Endothelial cell of umbilical vein (primary cell): ENCODE measurements at regions not wholly inside any gene's neighbourhood (a gene's known extent, or its start where the extent isn't known, plus 50 kb on each side); places are given as distances from the start of the nearest gene placed in this dataset.

Experiments used
- BruUV-seq: library from RNA; stranded (reverse); fragments of 400-500 nt; replicated peaks from 2 replicates; lab custom pipeline; 2021; lab: Mats Ljungman, UMichigan
- CTCF ChIA-PET: fragments of 300-600, 350-600 bp; sonication (Branson Sonifier 250); formaldehyde crosslinking; loops from one replicate; lab custom pipeline; 2021; ENCODE audit warnings: antibody characterized with exemption, inconsistent platforms; lab: Charles Lee
- POLR2A ChIA-PET: fragments of 300-600, 350-600 bp; sonication (Branson Sonifier 250); formaldehyde crosslinking; loops from one replicate; lab custom pipeline; 2021; ENCODE audit warnings: antibody characterized with exemption, inconsistent platforms; lab: Charles Lee
- DNase-seq: peaks from one replicate; pipeline ENCODE4 v3.0.0-alpha.2; 2011; ENCODE audit warnings: low read depth, low spot score
- FAIRE-seq: peaks from 2 replicates; lab custom pipeline; 2011; peaks lifted over from hg19 to GRCh38; lab: Jason Lieb, UNC
- H2AFZ ChIP-seq: 2 replicates; pipeline ENCODE4 v1.6.0; 2012; ENCODE audit warnings: low read depth, low read length, control low read depth, inconsistent platforms
- H3K27ac ChIP-seq: 2 replicates; pipeline ENCODE4 v1.5.1; 2011; ENCODE audit warnings: low read depth, mild to moderate bottlenecking, control low read depth, low read length, moderate library complexity; ENCODE audit not compliant: insufficient read depth
- H3K27me3 ChIP-seq, 2 experiments: 2 replicates each; pipeline versions ENCODE4 v1.6.0 to v1.6.1; 2011; ENCODE audit warnings: low read length in 2 of 2, mixed read lengths in 1 of 2; ENCODE audit not compliant: control insufficient read depth in 2 of 2, insufficient read depth in 2 of 2
- H3K36me3 ChIP-seq, 2 experiments: 2 replicates in 1 of 2; 3 replicates in 1 of 2; pipeline ENCODE4 v1.5.1; 2011; ENCODE audit warnings: low read length in 2 of 2, mild to moderate bottlenecking in 1 of 2, moderate library complexity in 1 of 2; ENCODE audit not compliant: control insufficient read depth in 2 of 2, insufficient read depth in 2 of 2; ENCODE audit errors: extremely low read depth in 1 of 2
- H3K4me1 ChIP-seq: 3 replicates; pipeline ENCODE4 v1.5.1; 2011; ENCODE audit warnings: mild to moderate bottlenecking, low read length; ENCODE audit not compliant: control insufficient read depth, insufficient read depth; ENCODE audit errors: extremely low read depth
- H3K4me2 ChIP-seq: 2 replicates; pipeline ENCODE4 v1.6.1; 2011; ENCODE audit warnings: low read length, control low read depth, mixed read lengths; ENCODE audit not compliant: insufficient read depth
- H3K4me3 ChIP-seq, 3 experiments: fragments of 200-600 bp in 1 of 3; sonication (generic), shearing (Covaris generic) in 1 of 3; replicated peaks in 1 of 3; 2 replicates each; pipeline ENCODE4 v1.5.1; 2011 to 2016; ENCODE audit warnings: control low read depth in 3 of 3, low read length in 3 of 3, mild to moderate bottlenecking in 2 of 3, inconsistent platforms in 1 of 3, low read depth in 1 of 3, moderate library complexity in 1 of 3; ENCODE audit not compliant: insufficient read depth in 1 of 3
- H3K79me2 ChIP-seq: 2 replicates; pipeline ENCODE4 v1.6.0; 2012; ENCODE audit warnings: low read length, inconsistent platforms; ENCODE audit not compliant: control insufficient read depth, insufficient read depth
- H3K9ac ChIP-seq: replicated peaks from 2 replicates; pipeline ENCODE3; 2011; ENCODE audit warnings: low read length, control low read depth; ENCODE audit not compliant: insufficient read depth; ENCODE audit errors: extremely low read depth
- H3K9me1 ChIP-seq: replicated peaks from 3 replicates; pipeline ENCODE4 v1.6.0; 2011; ENCODE audit warnings: mild to moderate bottlenecking, low read length; ENCODE audit not compliant: control insufficient read depth, insufficient read depth; ENCODE audit errors: extremely low read depth
- H3K9me3 ChIP-seq: replicated peaks from 2 replicates; pipeline ENCODE4 v1.5.1; 2012; ENCODE audit warnings: low read length, inconsistent platforms; ENCODE audit not compliant: control insufficient read depth, insufficient read depth
- H4K20me1 ChIP-seq: replicated peaks from 2 replicates; pipeline ENCODE3; 2011; ENCODE audit warnings: mild to moderate bottlenecking, low read length; ENCODE audit not compliant: control insufficient read depth, insufficient read depth; ENCODE audit errors: extremely low read depth
- EZH2 ChIP-seq: IDR thresholded peaks from 2 replicates; pipeline ENCODE4 v1.6.1; 2012; ENCODE audit warnings: borderline replicate concordance, low read depth, mild to moderate bottlenecking, moderate library complexity, low read length, inconsistent platforms; ENCODE audit not compliant: severe bottlenecking
- FOS ChIP-seq: IDR thresholded peaks from 2 replicates; pipeline ENCODE4 v1.6.1; 2011; ENCODE audit warnings: mild to moderate bottlenecking, low read length, moderate library complexity, borderline replicate concordance; ENCODE audit not compliant: insufficient read depth
- GATA2 ChIP-seq: IDR thresholded peaks from 2 replicates; pipeline ENCODE4 v1.7.0; 2011; ENCODE audit warnings: low read depth, mild to moderate bottlenecking, moderate library complexity, mixed read lengths, low read length; ENCODE audit not compliant: insufficient read length, insufficient read depth
- JUN ChIP-seq: IDR thresholded peaks from 2 replicates; pipeline ENCODE4 v1.6.1; 2011; ENCODE audit warnings: borderline replicate concordance, low read depth; ENCODE audit not compliant: insufficient read length, insufficient read depth
- MYC ChIP-seq: IDR thresholded peaks from one replicate; pipeline ENCODE4 v1.6.1; 2011; ENCODE audit warnings: mild to moderate bottlenecking, low read depth, low read length
- POLR2A ChIP-seq: IDR thresholded peaks from 2 replicates; pipeline ENCODE4 v1.6.1; 2012; ENCODE audit warnings: low read depth, mild to moderate bottlenecking, control low read depth, low read length
- POLR2AphosphoS5 ChIP-seq: IDR thresholded peaks from 2 replicates; pipeline ENCODE4 v1.6.1; 2012; ENCODE audit warnings: low read depth, mild to moderate bottlenecking, control low read depth, low read length, moderate library complexity; ENCODE audit not compliant: insufficient read depth
- dilution Hi-C: fragments of 300-500 bp; cut with MboI; formaldehyde crosslinking; loops from one replicate; pipeline ENCODE4 v1.15.0; 2019; ENCODE audit warnings: low sequenced_read_pairs; ENCODE audit not compliant: extremely low pct_ligation_motif_present
- intact Hi-C: fragments of 100-400 bp; cut with micrococcal nuclease; formaldehyde crosslinking; loops from one replicate; pipeline ENCODE4 v1.10.0; 2022
- TF ChIP-seq, protein P1 (sequence below), 2 donors: IDR thresholded peaks; 1 replicate in 1 of 2; 2 replicates in 1 of 2; pipeline ENCODE4 v1.5.1; 2011; ENCODE audit warnings: low read length in 2 of 2, mild to moderate bottlenecking in 2 of 2, moderate library complexity in 2 of 2, control low read depth in 1 of 2, inconsistent platforms in 1 of 2, low read depth in 1 of 2; ENCODE audit not compliant: insufficient read depth in 1 of 2; ENCODE audit errors: extremely low read depth in 1 of 2
- TF ChIP-seq, protein P2 (sequence below): IDR thresholded peaks from 2 replicates; pipeline ENCODE4 v1.6.1; 2011; ENCODE audit not compliant: insufficient read depth, insufficient read length

DNA sequence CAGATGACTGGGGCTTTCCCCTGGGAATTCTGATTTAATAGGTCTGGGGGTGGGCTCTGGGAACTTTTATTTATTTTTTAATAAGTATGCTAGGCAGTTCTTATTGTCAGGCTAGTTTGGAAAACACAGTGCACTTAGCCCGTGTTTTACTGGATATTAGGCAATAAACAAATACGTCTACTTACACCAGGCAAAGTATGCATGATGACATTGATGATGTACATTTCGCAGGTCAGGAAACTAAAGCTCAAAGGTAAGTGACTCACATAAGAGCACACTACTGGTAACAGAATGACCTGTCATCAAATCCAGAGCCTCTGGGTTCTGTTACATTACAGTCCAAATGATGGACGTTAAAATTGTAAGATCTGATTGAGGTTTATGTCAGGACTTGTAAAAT lies 144.4 kb upstream of the EXOC2 start:
- POLR2A ChIA-PET, result no interaction called here
- FAIRE-seq (no peak), DNase-seq (no peak)
- Histone ChIP-seq H3K9me1 (no peaks in the 10 kb centered on the region), H3K79me2 (no peaks in the 10 kb centered on the region), H4K20me1 (no peaks in the 10 kb centered on the region), H3K36me3 (no peaks in the 10 kb centered on the region), H3K4me2 (no peak overlapping the region), H3K27me3 (no peaks in the 10 kb centered on the region), H3K4me1 (no peaks in the 10 kb centered on the region), H3K9ac (no peak overlapping the region), H2AFZ (no peak overlapping the region), H3K9me3 (peaks cover 2% of the 10 kb centered on the region), H3K4me3 (no peak overlapping the region), H3K27ac (no peak overlapping the region)
- no TSS peak for BruUV-seq
- CTCF ChIA-PET, result no interaction called here
- intact Hi-C loops (no loop called here), dilution Hi-C loops (no loop called here)
- TF ChIP-seq, protein P1, sequence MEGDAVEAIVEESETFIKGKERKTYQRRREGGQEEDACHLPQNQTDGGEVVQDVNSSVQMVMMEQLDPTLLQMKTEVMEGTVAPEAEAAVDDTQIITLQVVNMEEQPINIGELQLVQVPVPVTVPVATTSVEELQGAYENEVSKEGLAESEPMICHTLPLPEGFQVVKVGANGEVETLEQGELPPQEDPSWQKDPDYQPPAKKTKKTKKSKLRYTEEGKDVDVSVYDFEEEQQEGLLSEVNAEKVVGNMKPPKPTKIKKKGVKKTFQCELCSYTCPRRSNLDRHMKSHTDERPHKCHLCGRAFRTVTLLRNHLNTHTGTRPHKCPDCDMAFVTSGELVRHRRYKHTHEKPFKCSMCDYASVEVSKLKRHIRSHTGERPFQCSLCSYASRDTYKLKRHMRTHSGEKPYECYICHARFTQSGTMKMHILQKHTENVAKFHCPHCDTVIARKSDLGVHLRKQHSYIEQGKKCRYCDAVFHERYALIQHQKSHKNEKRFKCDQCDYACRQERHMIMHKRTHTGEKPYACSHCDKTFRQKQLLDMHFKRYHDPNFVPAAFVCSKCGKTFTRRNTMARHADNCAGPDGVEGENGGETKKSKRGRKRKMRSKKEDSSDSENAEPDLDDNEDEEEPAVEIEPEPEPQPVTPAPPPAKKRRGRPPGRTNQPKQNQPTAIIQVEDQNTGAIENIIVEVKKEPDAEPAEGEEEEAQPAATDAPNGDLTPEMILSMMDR (IDR thresholded peaks at IDR 0.05; ENCODE audit: extremely low read depth in 1 of 2, insufficient read depth in 1 of 2, low read depth in 1 of 2, low read length in 2 of 2), result no peak
- no peak for TF ChIP-seq POLR2A
- TF ChIP-seq EZH2, result no peak
- TF ChIP-seq POLR2AphosphoS5, result no peak
- no peak for TF ChIP-seq JUN
- no peak for TF ChIP-seq GATA2
- TF ChIP-seq, protein P2, sequence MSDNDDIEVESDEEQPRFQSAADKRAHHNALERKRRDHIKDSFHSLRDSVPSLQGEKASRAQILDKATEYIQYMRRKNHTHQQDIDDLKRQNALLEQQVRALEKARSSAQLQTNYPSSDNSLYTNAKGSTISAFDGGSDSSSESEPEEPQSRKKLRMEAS, result no peak
- no peak for TF ChIP-seq MYC
- no peak for TF ChIP-seq FOS
